Coronary artery (tissue), 2 donors: ENCODE measurements at regions not wholly inside any gene's neighbourhood (a gene's known extent, or its start where the extent isn't known, plus 50 kb on each side); places are given as distances from the start of the nearest gene placed in this dataset.

Source experiments
- DNase-seq: peaks from one replicate; pipeline ENCODE4 v3.0.0-alpha.2; 2017; ENCODE audit warnings: low spot score
- H3K27ac ChIP-seq, 2 donors: fragments of 200-600 bp; sonication (generic); one replicate each; pipeline ENCODE4 v1.5.1; 2016 to 2019
- H3K4me3 ChIP-seq: fragments of 200-600 bp; sonication (generic); 2 replicates; pipeline ENCODE4 v1.5.1; 2016; ENCODE audit warnings: mild to moderate bottlenecking, moderate library complexity
- CTCF ChIP-seq: fragments of 200-600 bp; sonication (generic); IDR thresholded peaks from one replicate; pipeline ENCODE4 v1.5.1; 2019; ENCODE audit warnings: antibody characterized with exemption

GRCh38 chr12:40581889-40582288 is 110.3 kb upstream of the CNTN1 start:
- no peak overlapping the region for H3K27ac ChIP-seq
- no peak overlapping the region for H3K4me3 ChIP-seq
- no peak for DNase-seq
- no peak for TF ChIP-seq CTCF

GRCh38 chr12:40583743-40584142 is 108.5 kb upstream of the CNTN1 start:
- DNase-seq: no peak
- no peak overlapping the region for H3K4me3 ChIP-seq
- no peak for TF ChIP-seq CTCF
- no peak overlapping the region for H3K27ac ChIP-seq

- Histone ChIP-seq H3K27ac (no peak overlapping the region), H3K4me3 (no peak overlapping the region)
- DNase-seq: no peak
- no peak for TF ChIP-seq CTCF
Observed at GRCh38 chr12:40584763-40585162, 107.5 kb upstream of the CNTN1 start.

- TF ChIP-seq CTCF: no peak
- Histone ChIP-seq H3K4me3 (no peak overlapping the region), H3K27ac (no peak overlapping the region)
- DNase-seq: no peak
Observed at GRCh38 chr12:40586823-40587222, 105.4 kb upstream of the CNTN1 start.

GRCh38 chr12:40587421-40587820 is 104.8 kb upstream of the CNTN1 start:
- Histone ChIP-seq H3K27ac (no peak overlapping the region), H3K4me3 (no peak overlapping the region)
- no peak for TF ChIP-seq CTCF
- DNase-seq: no peak

GRCh38 chr12:40587970-40588369 is 104.3 kb upstream of the CNTN1 start:
- no peak for DNase-seq
- Histone ChIP-seq H3K4me3 (no peak overlapping the region), H3K27ac (no peak overlapping the region)
- TF ChIP-seq CTCF: no peak

GRCh38 chr12:40597133-40597532 is 95.1 kb upstream of the CNTN1 start:
- TF ChIP-seq CTCF: no peak
- no peak for DNase-seq

More at GRCh38 chr12:40597133-40597532, 95.1 kb upstream of the CNTN1 start:
- no peak overlapping the region for H3K27ac ChIP-seq
- H3K4me3 ChIP-seq: no peak overlapping the region
